ENCODE measurements at regions not wholly inside any gene's neighbourhood (a gene's known extent, or its start where the extent isn't known, plus 50 kb on each side); places are given as distances from the start of the nearest gene placed in this dataset.

GRCh38 chr20:6851136-6851535 is 83.7 kb downstream of the BMP2 start:
- Histone ChIP-seq H3K36me3 (no peaks in the 10 kb centered on the region), H3K9me3 (no peaks in the 10 kb centered on the region), H3K4me3 (no peak overlapping the region), H3K27ac (no peak overlapping the region), H3K4me1 (no peaks in the 10 kb centered on the region), H3K27me3 (no peaks in the 10 kb centered on the region), H3K9ac (ENCODE audit: low read depth in 2 of 2, low read length in 2 of 2) (no peak overlapping the region)
- intact Hi-C loops (cut with DNase I), result no loop called here
- TF ChIP-seq CTCF (IDR thresholded peaks at IDR 0.05), result no peak
- DNase-seq, result no peak

- no peak overlapping the region for H3K9ac ChIP-seq (ENCODE audit: low read depth in 2 of 2, low read length in 2 of 2)
- H3K9me3 ChIP-seq, result no peaks in the 10 kb centered on the region
- no peaks in the 10 kb centered on the region for H3K4me1 ChIP-seq
- no peaks in the 10 kb centered on the region for H3K27me3 ChIP-seq
- no peak for TF ChIP-seq CTCF (IDR thresholded peaks at IDR 0.05)
- no peak overlapping the region for H3K4me3 ChIP-seq
- no peaks in the 10 kb centered on the region for H3K36me3 ChIP-seq
- intact Hi-C loops (cut with DNase I), result no loop called here
- DNase-seq, result no peak
- no peak overlapping the region for H3K27ac ChIP-seq
Observed at GRCh38 chr20:6852478-6852877, 85.0 kb downstream of the BMP2 start.

- Histone ChIP-seq H3K27ac (no peak overlapping the region), H3K9me3 (no peaks in the 10 kb centered on the region), H3K9ac (ENCODE audit: low read depth in 2 of 2, low read length in 2 of 2) (no peak overlapping the region), H3K27me3 (no peaks in the 10 kb centered on the region), H3K4me1 (no peaks in the 10 kb centered on the region), H3K4me3 (no peak overlapping the region), H3K36me3 (no peaks in the 10 kb centered on the region)
- no peak for TF ChIP-seq CTCF (IDR thresholded peaks at IDR 0.05)
- intact Hi-C loops (cut with DNase I), result no loop called here
- DNase-seq, result no peak
Observed at GRCh38 chr20:6855104-6855503, 87.6 kb downstream of the BMP2 start.

GRCh38 chr20:6855796-6856195 is 88.3 kb downstream of the BMP2 start:
- H3K36me3 ChIP-seq, result no peaks in the 10 kb centered on the region
- H3K9ac ChIP-seq (ENCODE audit: low read depth in 2 of 2, low read length in 2 of 2), result no peak overlapping the region
- intact Hi-C loops (cut with DNase I), result no loop called here
- no peak overlapping the region for H3K4me3 ChIP-seq
- TF ChIP-seq CTCF (IDR thresholded peaks at IDR 0.05), result no peak
- H3K4me1 ChIP-seq, result no peaks in the 10 kb centered on the region
- no peaks in the 10 kb centered on the region for H3K27me3 ChIP-seq
- H3K27ac ChIP-seq, result no peak overlapping the region
- no peak for DNase-seq
- no peaks in the 10 kb centered on the region for H3K9me3 ChIP-seq

- Histone ChIP-seq H3K27me3 (no peaks in the 10 kb centered on the region), H3K9ac (ENCODE audit: low read depth in 2 of 2, low read length in 2 of 2) (no peak overlapping the region), H3K27ac (no peak overlapping the region), H3K9me3 (no peaks in the 10 kb centered on the region), H3K4me1 (no peaks in the 10 kb centered on the region), H3K36me3 (no peaks in the 10 kb centered on the region), H3K4me3 (no peak overlapping the region)
- intact Hi-C loops (cut with DNase I), result no loop called here
- DNase-seq, result no peak
- no peak for TF ChIP-seq CTCF (IDR thresholded peaks at IDR 0.05)
Observed at GRCh38 chr20:6857927-6858326, 90.4 kb downstream of the BMP2 start.

GRCh38 chr20:6863355-6863754 is 95.9 kb downstream of the BMP2 start:
- TF ChIP-seq CTCF (IDR thresholded peaks at IDR 0.05), result no peak
- Histone ChIP-seq H3K4me3 (no peak overlapping the region), H3K27ac (no peak overlapping the region), H3K9me3 (no peaks in the 10 kb centered on the region), H3K4me1 (no peaks in the 10 kb centered on the region), H3K36me3 (no peaks in the 10 kb centered on the region), H3K27me3 (no peaks in the 10 kb centered on the region), H3K9ac (ENCODE audit: low read depth in 2 of 2, low read length in 2 of 2) (no peak overlapping the region)
- intact Hi-C loops (cut with DNase I), result no loop called here
- DNase-seq, result no peak

Measured in colonic mucosa (tissue), 4 donors.